Stimulated activated memory B cell treated with anti-CD40 and anti-IgM and Interleukin-4, amounts not matched to agents 10 μg/mL and 1 μg/mL and 100 μg/mL, for 72 hours (primary cell): ENCODE measurements at regions not wholly inside any gene's neighbourhood (a gene's known extent, or its start where the extent isn't known, plus 50 kb on each side); places are given as distances from the start of the nearest gene placed in this dataset.
"Not testable (repeated sequence)": the region's sequence is repeated elsewhere in the genome, so short reads cannot be mapped to it uniquely, and the experiment has no call there.

Experiments
- ATAC-seq: fragments of 150-1000 bp; cut with Tn5 transposase; 2 replicates; pipeline ENCODE4 v1.10.0; 2021
- H3K27ac Mint-ChIP-seq: one replicate; pipeline ENCODE4 v1.8.0; 2022; ENCODE audit warnings: mild to moderate bottlenecking, mixed read lengths
- H3K27me3 Mint-ChIP-seq: one replicate; pipeline ENCODE4 v1.8.0; 2022; ENCODE audit warnings: mixed read lengths
- H3K36me3 Mint-ChIP-seq: one replicate; pipeline ENCODE4 v1.8.0; 2022; ENCODE audit warnings: mixed read lengths
- H3K4me1 Mint-ChIP-seq: one replicate; pipeline ENCODE4 v1.8.0; 2022; ENCODE audit warnings: mixed read lengths
- H3K4me3 Mint-ChIP-seq: one replicate; pipeline ENCODE4 v1.8.0; 2022; ENCODE audit warnings: mild to moderate bottlenecking, moderate library complexity, mixed read lengths
- H3K9me3 Mint-ChIP-seq: one replicate; pipeline ENCODE4 v1.8.0; 2022; ENCODE audit warnings: mixed read lengths

DNA sequence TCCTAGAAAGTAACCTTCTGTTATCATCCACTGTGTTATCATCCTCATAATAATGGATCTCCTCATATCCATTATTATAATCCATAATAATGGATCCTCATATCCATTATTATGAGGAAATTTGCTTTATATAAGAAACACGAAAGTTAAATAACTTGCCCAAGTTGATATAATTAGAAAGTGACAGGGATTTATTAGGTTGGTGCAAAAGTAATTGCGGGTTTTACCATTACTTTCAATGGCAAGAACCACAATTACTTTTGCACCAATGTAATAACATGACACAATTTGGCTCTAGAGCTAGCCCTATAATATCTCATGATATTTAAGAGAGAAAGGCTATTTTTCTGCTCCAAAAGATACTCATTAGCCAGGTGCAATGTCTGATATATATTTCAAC is 275.7 kb upstream of the STXBP5 start:
- Mint-ChIP-seq H3K27ac (no peak overlapping the region), H3K27me3 (no peaks in the 10 kb centered on the region), H3K9me3 (no peaks in the 10 kb centered on the region), H3K4me1 (no peaks in the 10 kb centered on the region), H3K36me3 (no peaks in the 10 kb centered on the region), H3K4me3 (no peak overlapping the region)
- no peak for ATAC-seq

GRCh38 chr6:146931214-146931613 is 273.0 kb upstream of the STXBP5 start:
- ATAC-seq = no peak
- Mint-ChIP-seq H3K4me3 (no peak overlapping the region), H3K36me3 (no peaks in the 10 kb centered on the region), H3K9me3 (no peaks in the 10 kb centered on the region), H3K27ac (no peak overlapping the region), H3K4me1 (no peaks in the 10 kb centered on the region), H3K27me3 (peaks cover 8% of the 10 kb centered on the region)

DNA sequence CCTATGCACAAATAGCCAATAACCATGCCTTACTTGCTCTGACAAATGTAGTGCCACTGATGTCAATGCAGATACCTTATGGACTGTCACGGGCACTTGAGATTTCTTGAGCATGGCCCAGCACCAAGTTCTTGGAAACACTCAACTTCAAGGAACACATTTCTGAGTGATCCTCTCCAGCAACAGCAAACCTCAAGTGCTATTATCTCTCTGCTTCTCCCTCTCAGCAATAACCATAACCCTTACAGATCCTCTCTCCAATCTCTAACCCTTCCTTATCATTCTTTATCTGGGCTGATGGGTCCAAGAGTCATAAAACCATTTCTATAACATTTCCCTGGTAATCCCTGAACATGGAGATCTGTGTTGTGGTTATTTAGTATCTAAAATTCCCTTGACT is 266.9 kb upstream of the STXBP5 start:
- Mint-ChIP-seq H3K36me3 (no peaks in the 10 kb centered on the region), H3K4me1 (no peaks in the 10 kb centered on the region), H3K4me3 (no peak overlapping the region), H3K9me3 (peaks cover 3% of the 10 kb centered on the region), H3K27ac (no peak overlapping the region), H3K27me3 (peaks cover 14% of the 10 kb centered on the region)
- ATAC-seq = no peak

GRCh38 chr6:146938266-146938665 is 266.0 kb upstream of the STXBP5 start:
- H3K4me3 Mint-ChIP-seq = no peak overlapping the region
- H3K4me1 Mint-ChIP-seq = no peaks in the 10 kb centered on the region
- ATAC-seq = no peak
- H3K27ac Mint-ChIP-seq = no peak overlapping the region
- H3K27me3 Mint-ChIP-seq = peaks cover 22% of the 10 kb centered on the region
- no peaks in the 10 kb centered on the region for H3K36me3 Mint-ChIP-seq
- H3K9me3 Mint-ChIP-seq = peaks cover 3% of the 10 kb centered on the region

DNA sequence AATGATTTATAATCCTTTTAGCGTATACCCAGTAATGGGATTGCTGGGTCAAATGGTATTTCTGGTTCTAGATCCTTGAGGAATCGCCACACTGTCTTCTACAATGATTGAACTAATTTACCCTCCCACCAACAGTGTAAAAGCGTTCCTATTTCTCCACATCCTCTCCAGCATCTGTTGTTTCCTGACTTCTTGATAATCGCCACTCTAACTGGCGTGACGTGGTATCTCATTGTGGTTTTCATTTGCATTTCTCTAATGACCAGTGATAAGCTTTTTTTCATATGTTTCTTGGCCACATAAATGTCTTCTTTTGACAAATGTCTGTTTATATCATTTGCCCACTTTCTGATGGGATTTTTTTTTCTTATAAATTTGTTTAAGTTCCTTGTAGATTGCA is 264.8 kb upstream of the STXBP5 start:
- ATAC-seq, H3K9me3 Mint-ChIP-seq, H3K36me3 Mint-ChIP-seq, H3K27ac Mint-ChIP-seq, H3K4me3 Mint-ChIP-seq, H3K4me1 Mint-ChIP-seq: not testable (repeated sequence)
- peaks cover 18% of the 10 kb centered on the region for H3K27me3 Mint-ChIP-seq

DNA sequence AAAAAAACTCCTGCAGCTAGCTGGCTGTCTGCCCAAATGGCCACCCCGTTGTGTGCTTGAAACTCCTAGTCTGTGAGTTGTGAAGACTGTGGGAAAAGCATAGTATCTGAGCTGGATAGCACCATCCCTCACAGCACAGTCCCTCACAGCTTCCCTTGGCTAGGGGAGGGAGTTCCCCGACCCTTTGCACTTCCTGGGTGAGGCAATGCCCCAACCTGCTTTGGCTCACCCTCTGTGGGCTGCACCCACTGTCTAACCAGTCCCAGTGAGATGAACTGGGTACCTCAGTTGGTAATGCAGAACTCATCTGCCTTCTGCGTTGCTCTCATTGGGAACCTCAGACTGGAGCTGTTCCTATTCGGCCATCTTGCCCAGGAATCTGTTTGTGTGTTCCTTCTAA is 260.6 kb upstream of the STXBP5 start:
- H3K27me3 Mint-ChIP-seq = peaks cover 14% of the 10 kb centered on the region
- peaks cover 3% of the 10 kb centered on the region for H3K9me3 Mint-ChIP-seq
- no peak for ATAC-seq
- no peaks in the 10 kb centered on the region for H3K36me3 Mint-ChIP-seq
- H3K4me1 Mint-ChIP-seq = no peaks in the 10 kb centered on the region
- H3K27ac Mint-ChIP-seq = no peak overlapping the region
- H3K4me3 Mint-ChIP-seq = no peak overlapping the region

GRCh38 chr6:146944077-146944476 is 260.1 kb upstream of the STXBP5 start:
- no peak overlapping the region for H3K4me3 Mint-ChIP-seq
- H3K27ac Mint-ChIP-seq = no peak overlapping the region
- H3K27me3 Mint-ChIP-seq = peaks cover 14% of the 10 kb centered on the region
- H3K4me1 Mint-ChIP-seq = no peaks in the 10 kb centered on the region
- H3K9me3 Mint-ChIP-seq = peaks cover 3% of the 10 kb centered on the region
- ATAC-seq = no peak
- no peaks in the 10 kb centered on the region for H3K36me3 Mint-ChIP-seq

DNA sequence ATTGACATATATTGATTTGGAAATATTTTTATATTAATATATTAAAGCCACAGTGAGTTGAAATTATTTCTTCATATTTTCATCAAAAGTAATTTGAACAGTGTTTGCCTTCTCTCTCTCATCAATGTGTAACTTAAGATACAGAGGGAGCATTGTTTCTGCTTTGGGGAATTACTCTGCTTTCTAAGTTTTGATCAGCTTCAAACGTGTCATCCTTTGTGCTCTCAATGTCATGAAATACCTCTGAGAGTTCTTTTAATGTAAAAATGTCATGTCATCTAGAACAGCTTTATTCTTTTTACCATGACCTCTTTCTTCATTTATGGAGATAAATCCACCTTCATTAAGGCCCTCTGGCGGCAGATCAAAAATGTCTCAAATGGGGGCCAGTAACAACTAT is 259.4 kb upstream of the STXBP5 start:
- H3K4me1 Mint-ChIP-seq = no peaks in the 10 kb centered on the region
- ATAC-seq = no peak

DNA sequence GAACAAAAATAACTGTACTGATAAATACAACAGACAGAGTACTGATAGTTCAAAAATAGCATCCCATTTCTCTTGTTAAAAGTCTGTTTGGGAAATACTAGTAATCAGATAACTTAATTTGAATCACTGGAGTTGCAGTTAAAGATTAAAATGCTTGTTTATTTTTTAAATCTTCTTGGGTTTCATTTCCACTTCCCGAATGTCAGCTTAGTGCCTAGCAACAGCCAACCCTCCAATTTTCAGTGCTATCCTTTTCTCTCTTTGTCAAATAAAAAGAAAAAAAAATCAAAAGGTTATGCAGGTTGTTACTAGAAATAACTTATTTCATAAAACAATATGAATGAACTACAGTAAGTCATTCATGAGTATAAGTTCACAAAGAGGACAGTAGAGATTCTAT is 257.7 kb upstream of the STXBP5 start:
- peaks cover 3% of the 10 kb centered on the region for H3K9me3 Mint-ChIP-seq
- no peak overlapping the region for H3K4me3 Mint-ChIP-seq
- no peaks in the 10 kb centered on the region for H3K36me3 Mint-ChIP-seq
- ATAC-seq = no peak
- no peaks in the 10 kb centered on the region for H3K4me1 Mint-ChIP-seq
- H3K27ac Mint-ChIP-seq = no peak overlapping the region
- peaks cover 14% of the 10 kb centered on the region for H3K27me3 Mint-ChIP-seq

More for the DNA sequence above, 259.4 kb upstream of the STXBP5 start:
- Mint-ChIP-seq H3K27me3 (peaks cover 14% of the 10 kb centered on the region), H3K36me3 (no peaks in the 10 kb centered on the region), H3K27ac (no peak overlapping the region), H3K9me3 (peaks cover 3% of the 10 kb centered on the region), H3K4me3 (no peak overlapping the region)

GRCh38 chr6:146948790-146949342 is 255.4 kb upstream of the STXBP5 start:
- Mint-ChIP-seq H3K4me1 (no peaks in the 10 kb centered on the region), H3K4me3 (no peak overlapping the region), H3K27me3 (no peaks in the 10 kb centered on the region), H3K36me3 (no peaks in the 10 kb centered on the region), H3K27ac (no peak overlapping the region), H3K9me3 (no peaks in the 10 kb centered on the region)
- no peak for ATAC-seq

- Mint-ChIP-seq H3K4me1 (no peaks in the 10 kb centered on the region), H3K27ac (no peak overlapping the region), H3K27me3 (no peaks in the 10 kb centered on the region), H3K9me3 (no peaks in the 10 kb centered on the region), H3K4me3 (no peak overlapping the region), H3K36me3 (no peaks in the 10 kb centered on the region)
- ATAC-seq = no peak
Measured at GRCh38 chr6:146949425-146949824, 254.8 kb upstream of the STXBP5 start.

- ATAC-seq = no peak
- H3K36me3 Mint-ChIP-seq = no peaks in the 10 kb centered on the region
- H3K27me3 Mint-ChIP-seq = no peaks in the 10 kb centered on the region
- H3K4me1 Mint-ChIP-seq = no peaks in the 10 kb centered on the region
- no peaks in the 10 kb centered on the region for H3K9me3 Mint-ChIP-seq
- no peak overlapping the region for H3K27ac Mint-ChIP-seq
- H3K4me3 Mint-ChIP-seq = no peak overlapping the region
Measured at GRCh38 chr6:146950351-146950835, 253.8 kb upstream of the STXBP5 start.

GRCh38 chr6:146955570-146955969 is 248.6 kb upstream of the STXBP5 start:
- Mint-ChIP-seq H3K4me3 (no peak overlapping the region), H3K27me3 (no peaks in the 10 kb centered on the region), H3K27ac (no peak overlapping the region), H3K9me3 (no peaks in the 10 kb centered on the region), H3K4me1 (no peaks in the 10 kb centered on the region), H3K36me3 (no peaks in the 10 kb centered on the region)
- no peak for ATAC-seq

GRCh38 chr6:146957181-146958093 is 246.8 kb upstream of the STXBP5 start:
- no peaks in the 10 kb centered on the region for H3K4me1 Mint-ChIP-seq
- no peak overlapping the region for H3K27ac Mint-ChIP-seq
- no peaks in the 10 kb centered on the region for H3K36me3 Mint-ChIP-seq

GRCh38 chr6:146961831-146962230 is 242.4 kb upstream of the STXBP5 start:
- Mint-ChIP-seq H3K9me3 (peaks cover 12% of the 10 kb centered on the region), H3K4me1 (no peaks in the 10 kb centered on the region), H3K27me3 (no peaks in the 10 kb centered on the region), H3K36me3 (peaks cover 10% of the 10 kb centered on the region), H3K4me3 (no peak overlapping the region), H3K27ac (no peak overlapping the region)
- no peak for ATAC-seq

More at GRCh38 chr6:146957181-146958093, 246.8 kb upstream of the STXBP5 start:
- Mint-ChIP-seq H3K4me3 (no peak overlapping the region), H3K9me3 (no peaks in the 10 kb centered on the region), H3K27me3 (no peaks in the 10 kb centered on the region)
- no peak for ATAC-seq

DNA sequence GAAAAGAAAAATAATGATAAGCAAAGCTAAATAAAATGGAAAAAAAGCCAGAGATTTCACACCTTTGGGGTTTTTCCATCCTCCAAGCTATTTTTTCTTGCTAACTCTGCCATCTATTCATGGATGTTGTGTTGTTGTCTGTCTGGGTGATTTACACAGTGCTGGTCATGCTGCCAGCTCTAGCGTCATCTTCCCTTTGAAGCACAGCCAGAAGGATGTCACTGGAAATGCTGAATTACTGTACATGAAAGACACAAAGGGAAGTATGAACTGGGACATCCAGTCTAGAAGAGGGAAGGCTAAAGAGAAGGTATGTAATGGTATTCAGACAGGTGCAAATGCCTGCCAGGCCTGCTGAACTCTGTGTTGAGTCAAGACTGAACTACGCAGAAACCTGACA is 241.9 kb upstream of the STXBP5 start:
- Mint-ChIP-seq H3K4me3 (no peak overlapping the region), H3K27ac (no peak overlapping the region), H3K9me3 (peaks cover 12% of the 10 kb centered on the region), H3K27me3 (no peaks in the 10 kb centered on the region), H3K4me1 (no peaks in the 10 kb centered on the region), H3K36me3 (peaks cover 10% of the 10 kb centered on the region)
- ATAC-seq = no peak
